ENCODE measurements at regions not wholly inside any gene's neighbourhood (a gene's known extent, or its start where the extent isn't known, plus 50 kb on each side); places are given as distances from the start of the nearest gene placed in this dataset.
"Not testable (repeated sequence)": the region's sequence is repeated elsewhere in the genome, so short reads cannot be mapped to it uniquely, and the experiment has no call there.

- no peak for DNase-seq
Measured at GRCh38 chr16:73427164-73427563, 379.2 kb upstream of the ZFHX3 start.

GRCh38 chr16:73426433-73427160, 378.7 kb upstream of the ZFHX3 start:
- no peak for DNase-seq

- DNase-seq, result no peak
Measured at GRCh38 chr16:73420676-73421075, 372.7 kb upstream of the ZFHX3 start.

GRCh38 chr16:73420244-73420643, 372.3 kb upstream of the ZFHX3 start:
- no peak for DNase-seq

- no peak for DNase-seq
Measured at GRCh38 chr16:73418691-73419090, 370.8 kb upstream of the ZFHX3 start.

GRCh38 chr16:73418051-73418450, 370.1 kb upstream of the ZFHX3 start:
- no peak for DNase-seq

GRCh38 chr16:73415286-73415685, 367.4 kb upstream of the ZFHX3 start:
- no peak for DNase-seq

GRCh38 chr16:73414638-73415037, 366.7 kb upstream of the ZFHX3 start:
- DNase-seq, result no peak

- no peak for DNase-seq
Measured at GRCh38 chr16:73413830-73414190, 365.9 kb upstream of the ZFHX3 start.

- no peak for DNase-seq
Measured at GRCh38 chr16:73413091-73413829, 365.3 kb upstream of the ZFHX3 start.

GRCh38 chr16:73412416-73412815, 364.5 kb upstream of the ZFHX3 start:
- no peak for DNase-seq

GRCh38 chr16:73408716-73409115, 360.8 kb upstream of the ZFHX3 start:
- DNase-seq, result no peak

GRCh38 chr16:73408311-73408710, 360.4 kb upstream of the ZFHX3 start:
- no peak for DNase-seq

GRCh38 chr16:73405851-73406250, 357.9 kb upstream of the ZFHX3 start:
- no peak for DNase-seq

GRCh38 chr16:73404001-73404400, 356.1 kb upstream of the ZFHX3 start:
- no peak for DNase-seq

GRCh38 chr16:73403291-73403690, 355.4 kb upstream of the ZFHX3 start:
- no peak for DNase-seq

GRCh38 chr16:73400951-73401350, 353.0 kb upstream of the ZFHX3 start:
- no peak for DNase-seq

GRCh38 chr16:73399997-73400396, 352.1 kb upstream of the ZFHX3 start:
- no peak for DNase-seq

GRCh38 chr16:73399486-73399885, 351.6 kb upstream of the ZFHX3 start:
- no peak for DNase-seq

- DNase-seq, result not testable (repeated sequence)
Measured at GRCh38 chr16:73398604-73399003, 350.7 kb upstream of the ZFHX3 start.

- DNase-seq, result no peak
Measured at GRCh38 chr16:73396556-73396955, 348.6 kb upstream of the ZFHX3 start.

GRCh38 chr16:73390936-73391335, 343.0 kb upstream of the ZFHX3 start:
- DNase-seq, result no peak

- DNase-seq, result no peak
Measured at GRCh38 chr16:73390491-73390890, 342.6 kb upstream of the ZFHX3 start.

GRCh38 chr16:73389085-73389484, 341.2 kb upstream of the ZFHX3 start:
- no peak for DNase-seq

GRCh38 chr16:73387979-73388378, 340.1 kb upstream of the ZFHX3 start:
- DNase-seq, result no peak
